Calu3 (cell line): ENCODE measurements at regions not wholly inside any gene's neighbourhood (a gene's known extent, or its start where the extent isn't known, plus 50 kb on each side); places are given as distances from the start of the nearest gene placed in this dataset.

Source experiments
- BruUV-seq: library from RNA; stranded (reverse); fragments of 400-500 nt; replicated peaks from 2 replicates; lab custom pipeline; 2021; lab: Mats Ljungman, UMichigan
- CTCF ChIA-PET: fragments of 300-600 bp; sonication (Branson Sonifier 250); formaldehyde crosslinking; loops from one replicate; lab custom pipeline; 2022; ENCODE audit warnings: antibody characterized with exemption; lab: Charles Lee
- DNase-seq: peaks from one replicate; pipeline ENCODE4 v3.0.0; 2022
- H3K27ac Mint-ChIP-seq: one replicate; pipeline ENCODE4 v1.8.0; 2022; ENCODE audit warnings: mixed read lengths; ENCODE audit not compliant: unreplicated experiment
- H3K27me3 Mint-ChIP-seq: one replicate; pipeline ENCODE4 v1.8.0; 2022; ENCODE audit warnings: mixed read lengths; ENCODE audit not compliant: unreplicated experiment
- H3K36me3 Mint-ChIP-seq: one replicate; pipeline ENCODE4 v1.8.0; 2022; ENCODE audit warnings: mild to moderate bottlenecking, moderate library complexity, mixed read lengths; ENCODE audit not compliant: insufficient read depth, unreplicated experiment
- H3K4me1 Mint-ChIP-seq: one replicate; pipeline ENCODE4 v1.8.0; 2022; ENCODE audit warnings: mild to moderate bottlenecking, low read depth, mixed read lengths; ENCODE audit not compliant: unreplicated experiment
- H3K4me3 Mint-ChIP-seq: one replicate; pipeline ENCODE4 v1.8.0; 2022; ENCODE audit warnings: mild to moderate bottlenecking, low read depth, moderate library complexity, mixed read lengths; ENCODE audit not compliant: unreplicated experiment
- H3K9me3 Mint-ChIP-seq: one replicate; pipeline ENCODE4 v1.8.0; 2022; ENCODE audit warnings: low read depth, mixed read lengths; ENCODE audit not compliant: unreplicated experiment
- CTCF ChIP-seq: fragments of 200-600 bp; IDR thresholded peaks from one replicate; pipeline ENCODE4 v1.8.0; 2022; ENCODE audit warnings: antibody characterized with exemption; ENCODE audit not compliant: unreplicated experiment
- intact Hi-C: fragments of 100-400 bp; cut with micrococcal nuclease; formaldehyde crosslinking; loops from one replicate; pipeline ENCODE4 v1.10.0; 2022; ENCODE audit not compliant: unreplicated experiment

GRCh38 chr10:113967126-113967525 is 76.5 kb upstream of the ADRB1 start:
- no TSS peak for BruUV-seq
- H3K36me3 Mint-ChIP-seq: no peaks in the 10 kb centered on the region
- CTCF ChIA-PET: no interaction called here

GRCh38 chr10:113970641-113971040 is 73.0 kb upstream of the ADRB1 start:
- intact Hi-C loops: no loop called here
- H3K36me3 Mint-ChIP-seq: no peaks in the 10 kb centered on the region
- CTCF ChIA-PET: no interaction called here
- no peaks in the 10 kb centered on the region for H3K4me1 Mint-ChIP-seq
- no peak for DNase-seq
- BruUV-seq: no TSS peak
- H3K9me3 Mint-ChIP-seq: peaks cover 9% of the 10 kb centered on the region
- no peak overlapping the region for H3K27ac Mint-ChIP-seq
- no peak for TF ChIP-seq CTCF
- no peak overlapping the region for H3K4me3 Mint-ChIP-seq
- H3K27me3 Mint-ChIP-seq: no peaks in the 10 kb centered on the region

More at GRCh38 chr10:113967126-113967525, 76.5 kb upstream of the ADRB1 start:
- H3K9me3 Mint-ChIP-seq: peaks cover 9% of the 10 kb centered on the region
- no peaks in the 10 kb centered on the region for H3K4me1 Mint-ChIP-seq
- no peaks in the 10 kb centered on the region for H3K27me3 Mint-ChIP-seq
- intact Hi-C loops: no loop called here
- DNase-seq: no peak
- H3K4me3 Mint-ChIP-seq: no peak overlapping the region
- no peak for TF ChIP-seq CTCF
- no peak overlapping the region for H3K27ac Mint-ChIP-seq

GRCh38 chr10:113971349-113971973 is 72.2 kb upstream of the ADRB1 start:
- Mint-ChIP-seq H3K4me1 (no peaks in the 10 kb centered on the region), H3K36me3 (no peaks in the 10 kb centered on the region), H3K9me3 (peaks cover 9% of the 10 kb centered on the region), H3K27me3 (no peaks in the 10 kb centered on the region), H3K4me3 (no peak overlapping the region), H3K27ac (no peak overlapping the region)
- intact Hi-C loops: no loop called here
- CTCF ChIA-PET: no interaction called here
- no TSS peak for BruUV-seq
- DNase-seq: no peak
- no peak for TF ChIP-seq CTCF

GRCh38 chr10:113977174-113977573 is 66.5 kb upstream of the ADRB1 start:
- TF ChIP-seq CTCF: no peak
- BruUV-seq: no TSS peak
- intact Hi-C loops: no loop called here
- Mint-ChIP-seq H3K4me1 (no peaks in the 10 kb centered on the region), H3K36me3 (no peaks in the 10 kb centered on the region), H3K27ac (no peak overlapping the region), H3K9me3 (no peaks in the 10 kb centered on the region), H3K4me3 (no peak overlapping the region), H3K27me3 (no peaks in the 10 kb centered on the region)
- DNase-seq: no peak
- CTCF ChIA-PET: no interaction called here
